HG03060 (cell line): ENCODE measurements at regions not wholly inside any gene's neighbourhood (a gene's known extent, or its start where the extent isn't known, plus 50 kb on each side); places are given as distances from the start of the nearest gene placed in this dataset.

Experiments used
- ATAC-seq: cut with Tn5 transposase; IDR thresholded peaks from one replicate; pipeline ENCODE4 v1.9.1; 2021; ENCODE audit warnings: low read depth, moderate number of reproducible peaks; ENCODE audit not compliant: unreplicated experiment

DNA sequence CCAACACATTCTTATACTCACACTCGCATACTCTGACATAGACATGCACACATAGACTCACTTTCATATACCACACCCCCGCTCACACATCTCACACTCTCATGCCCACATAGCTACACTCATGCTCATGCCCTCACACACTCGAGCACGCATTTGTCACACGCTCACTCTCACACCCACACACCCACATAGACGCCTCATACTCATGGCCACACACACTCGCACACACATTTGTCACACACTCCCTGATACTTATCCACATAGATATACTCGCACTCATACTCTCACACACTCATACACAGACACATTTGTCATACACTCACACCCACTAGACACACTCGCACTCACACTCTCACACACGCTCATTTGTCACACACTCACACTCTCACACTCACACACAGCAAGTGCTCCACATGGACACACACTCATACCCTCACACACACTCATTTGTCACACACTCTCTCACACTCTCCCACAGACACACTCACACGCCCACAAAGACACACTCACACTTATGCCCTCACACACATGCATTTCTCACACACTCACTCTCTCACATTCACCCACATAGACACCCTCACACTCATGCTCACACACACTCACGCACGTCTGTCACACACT lies 50.9 kb downstream of the TNP1 start:
- ATAC-seq = no peak

DNA sequence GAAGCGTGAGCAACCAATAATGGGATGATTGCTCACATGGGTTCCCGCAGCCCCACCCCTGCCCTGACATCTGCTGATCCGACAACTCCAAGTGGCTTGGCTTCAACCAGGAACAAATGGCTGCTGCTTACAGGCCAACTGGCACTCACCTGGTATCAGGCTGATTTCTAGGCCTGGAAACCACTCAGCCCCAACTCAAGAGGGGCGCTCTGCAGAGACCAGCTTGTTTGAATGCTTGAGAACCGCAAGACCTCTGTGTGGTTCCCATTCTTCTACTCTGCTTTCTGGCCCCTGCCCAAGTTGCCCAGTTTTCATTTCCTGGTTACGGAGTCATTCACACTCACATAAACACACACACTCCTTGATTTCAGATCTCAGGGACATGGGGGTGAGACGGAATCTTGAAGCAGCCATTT lies 52.0 kb downstream of the TNP1 start:
- no peak for ATAC-seq

GRCh38 chr2:216804357-216805350 lies 55.2 kb downstream of the TNP1 start:
- no peak for ATAC-seq

GRCh38 chr2:216803791-216804190 lies 56.1 kb downstream of the TNP1 start:
- ATAC-seq = no peak

DNA sequence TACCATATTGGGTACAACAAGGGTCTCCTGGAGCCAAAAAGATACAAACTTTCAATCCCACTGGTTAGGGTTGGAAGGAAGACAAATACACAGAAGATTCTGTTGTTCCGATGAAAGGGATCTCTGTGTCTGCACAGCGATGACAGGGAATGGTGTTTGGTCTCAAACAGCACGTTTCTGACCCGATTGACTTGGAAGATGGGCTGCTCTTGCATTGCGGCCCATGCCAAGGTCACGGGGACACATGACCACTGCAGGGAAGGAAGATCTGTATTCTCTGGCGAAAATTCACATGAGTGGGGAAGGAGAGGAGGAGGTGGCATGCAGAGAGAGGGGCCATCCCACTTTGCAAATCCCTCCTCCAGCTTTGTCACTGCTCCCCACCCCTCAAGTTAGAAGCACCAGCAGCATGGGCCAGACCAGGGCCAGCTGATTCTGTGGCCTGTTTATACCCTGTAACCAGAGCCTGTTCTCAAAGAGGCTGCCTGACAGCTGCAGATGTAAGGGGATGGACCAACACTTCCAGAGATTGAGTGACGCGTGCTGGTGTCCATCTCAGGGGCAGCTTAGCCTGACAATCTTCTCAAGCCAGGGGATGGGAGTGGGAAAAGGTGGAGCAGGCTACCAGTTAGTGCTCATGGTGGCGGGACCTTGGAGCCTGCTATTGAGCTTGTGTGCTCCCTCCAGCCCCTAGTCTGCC lies 57.2 kb downstream of the TNP1 start:
- ATAC-seq = no peak

DNA sequence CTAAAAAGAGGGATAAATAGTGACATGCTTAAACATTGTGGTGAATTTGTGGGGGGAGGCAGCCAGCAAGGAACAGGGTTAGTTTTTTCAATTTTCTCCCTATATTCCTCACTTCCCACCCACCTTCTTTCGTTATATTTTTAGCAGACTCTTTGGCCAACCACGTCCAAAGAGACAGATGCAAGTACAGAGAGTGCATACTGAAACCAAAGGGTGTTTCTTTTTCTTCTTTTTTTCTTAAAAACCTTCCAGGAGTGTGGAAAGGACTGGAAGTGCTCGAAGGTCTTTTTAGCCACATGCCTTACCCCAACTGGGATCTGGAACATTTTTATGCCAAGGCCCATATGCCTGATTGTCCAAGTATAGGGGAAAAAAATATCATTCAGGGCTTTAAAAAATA lies 59.0 kb downstream of the TNP1 start:
- ATAC-seq = no peak

DNA sequence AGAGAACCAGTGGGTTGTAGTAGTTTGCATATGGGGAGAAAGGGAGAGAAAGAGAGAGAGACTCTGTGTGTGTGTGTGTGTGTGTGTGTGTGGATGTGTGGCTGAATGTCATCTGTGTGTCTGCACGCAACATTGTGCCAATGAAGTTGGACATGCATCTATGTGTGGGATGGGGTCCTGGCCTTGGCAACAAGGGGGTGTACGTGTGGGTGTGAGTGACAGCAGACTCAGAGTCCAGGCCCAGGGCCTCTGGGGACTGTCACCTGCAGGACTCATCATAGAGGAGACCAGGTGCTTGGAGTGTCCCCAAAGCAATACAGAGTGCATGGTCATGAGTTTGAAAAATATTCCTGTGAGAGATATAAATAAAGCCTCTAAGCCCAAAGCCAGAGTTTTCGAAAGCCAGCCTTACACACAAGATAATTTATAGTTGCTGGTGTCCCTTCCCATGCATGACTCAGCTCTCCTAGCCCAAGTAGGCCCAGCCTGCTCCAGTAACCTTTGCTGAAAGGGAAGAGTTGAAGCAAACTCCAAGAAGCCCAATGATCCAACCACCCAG lies 59.9 kb downstream of the TNP1 start:
- no peak for ATAC-seq

GRCh38 chr2:216796115-216796840 lies 63.6 kb downstream of the TNP1 start:
- no peak for ATAC-seq

DNA sequence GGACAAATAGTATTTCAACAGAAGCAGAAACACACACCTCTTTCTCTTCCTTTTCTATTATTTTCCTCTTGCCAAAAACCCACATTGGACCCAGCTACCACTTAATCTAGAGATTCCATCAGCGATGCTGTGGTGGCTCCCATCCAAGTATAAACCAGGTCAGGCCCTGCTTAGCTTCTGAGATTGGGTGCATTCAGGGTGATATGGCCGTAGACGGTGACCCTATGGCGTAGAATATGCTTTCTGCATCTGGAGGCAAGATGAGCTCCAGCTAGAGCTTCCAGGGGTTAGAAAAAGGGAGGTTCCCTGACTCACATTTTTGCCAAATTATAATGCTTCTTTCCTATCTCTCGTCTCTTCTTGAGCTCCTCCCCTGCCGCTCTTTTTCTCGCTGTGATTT lies 66.5 kb downstream of the TNP1 start:
- ATAC-seq = no peak

- no peak for ATAC-seq
These were observed 67.4 kb downstream of the TNP1 start for GRCh38 chr2:216792222-216793021.

DNA sequence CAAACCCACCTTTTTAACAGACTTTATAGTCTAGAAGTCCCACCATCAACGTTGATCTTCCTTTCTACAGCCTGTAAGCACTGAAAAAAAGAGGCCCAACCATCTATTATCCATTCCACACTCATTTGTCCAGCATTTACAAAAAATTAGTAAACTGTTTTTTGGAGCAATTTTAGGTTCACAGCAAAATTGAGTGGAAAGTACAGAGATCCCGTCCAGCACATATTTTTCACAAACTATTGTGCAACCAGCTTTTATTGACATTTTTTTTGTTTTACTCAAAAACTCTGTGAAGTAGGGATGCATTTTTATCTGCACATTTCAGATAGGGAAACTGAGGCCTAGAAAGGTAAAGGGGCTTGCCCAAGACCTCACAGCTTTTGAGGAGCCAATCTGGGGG lies 68.6 kb downstream of the TNP1 start:
- no peak for ATAC-seq

DNA sequence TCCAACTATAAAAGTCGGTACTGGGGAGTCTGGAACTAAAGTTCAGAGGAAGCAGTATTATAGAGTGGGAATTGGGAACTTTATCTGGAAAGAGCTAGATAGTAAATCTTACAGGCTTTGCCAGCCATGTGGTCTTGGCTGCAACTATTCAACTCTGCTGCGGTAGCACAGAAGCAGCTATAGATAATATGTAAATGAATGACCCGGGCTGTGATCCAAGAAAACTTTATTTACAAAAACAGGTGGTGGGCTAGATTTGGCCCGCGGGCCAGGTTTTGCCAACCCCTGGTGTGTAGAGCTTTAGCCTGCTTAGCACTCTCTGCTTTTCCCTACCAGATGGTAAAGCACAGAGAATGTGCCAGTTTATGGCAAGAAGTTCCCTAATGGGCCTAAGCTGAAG lies 70.8 kb downstream of the TNP1 start:
- no peak for ATAC-seq

- no peak for ATAC-seq
These were observed 71.9 kb downstream of the TNP1 start for GRCh38 chr2:216787851-216788540.

DNA sequence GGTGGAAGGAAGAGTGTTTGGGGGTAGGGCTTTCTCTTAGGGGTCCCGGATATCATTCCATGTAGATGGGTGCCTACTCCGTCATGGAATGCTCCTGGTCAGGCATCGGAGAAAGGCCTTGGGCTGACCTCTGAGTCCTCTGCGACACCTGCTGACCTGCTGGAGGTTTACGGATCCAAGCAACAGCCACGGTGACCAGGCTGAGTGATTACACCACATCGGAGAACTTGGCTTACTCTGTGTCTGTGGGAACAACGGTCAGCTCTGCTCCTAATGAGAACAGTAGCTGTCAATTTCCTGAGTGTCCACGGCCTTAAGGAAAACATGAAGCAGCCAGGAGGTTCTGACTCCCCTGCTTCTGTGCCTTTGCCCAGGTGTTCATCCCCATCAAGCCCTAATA lies 73.2 kb downstream of the TNP1 start:
- ATAC-seq = no peak

GRCh38 chr2:216784456-216784855 lies 75.4 kb downstream of the TNP1 start:
- no peak for ATAC-seq

DNA sequence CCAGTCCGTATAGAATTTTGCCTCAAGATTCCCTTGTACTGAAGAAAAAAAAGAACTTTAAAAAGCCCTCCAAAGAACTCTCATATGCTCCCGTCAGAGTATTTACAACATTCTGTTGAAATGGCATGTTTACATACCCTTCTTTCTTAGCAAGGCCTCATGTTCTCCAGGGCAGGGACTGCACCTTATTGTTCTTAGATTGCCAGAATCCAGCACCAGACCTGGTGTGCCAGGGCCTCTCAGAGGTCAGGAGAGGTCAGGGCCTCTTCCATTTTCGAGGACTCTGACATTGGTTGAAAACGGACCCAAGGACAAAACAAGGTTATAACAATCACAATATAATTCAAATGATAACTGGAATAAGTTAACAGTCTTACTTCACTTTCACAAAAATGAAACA lies 78.2 kb downstream of the TNP1 start:
- no peak for ATAC-seq

- no peak for ATAC-seq
These were observed 79.0 kb downstream of the TNP1 start for GRCh38 chr2:216780843-216781242.

- peak; percentile 97 for ATAC-seq
These were observed 82.1 kb downstream of the TNP1 start for GRCh38 chr2:216777637-216778273.
